C4-2B (cell line): ENCODE measurements at regions not wholly inside any gene's neighbourhood (a gene's known extent, or its start where the extent isn't known, plus 50 kb on each side); places are given as distances from the start of the nearest gene placed in this dataset.

Source experiments
- CTCF ChIP-seq: fragments of 450-650 bp; conservative IDR thresholded peaks from 2 replicates; pipeline ENCODE4 v1.5.1; 2017; ENCODE audit warnings: mild to moderate bottlenecking
- ZFX ChIP-seq: fragments of 450-650 bp; IDR thresholded peaks from 2 replicates; pipeline ENCODE4 v1.6.1; 2017

- no peak for TF ChIP-seq CTCF
- TF ChIP-seq ZFX: no peak
Observed at GRCh38 chr4:66246643-66247042, 576.4 kb upstream of the EPHA5 start.
